ENCODE measurements at regions not wholly inside any gene's neighbourhood (a gene's known extent, or its start where the extent isn't known, plus 50 kb on each side); places are given as distances from the start of the nearest gene placed in this dataset.

DNA sequence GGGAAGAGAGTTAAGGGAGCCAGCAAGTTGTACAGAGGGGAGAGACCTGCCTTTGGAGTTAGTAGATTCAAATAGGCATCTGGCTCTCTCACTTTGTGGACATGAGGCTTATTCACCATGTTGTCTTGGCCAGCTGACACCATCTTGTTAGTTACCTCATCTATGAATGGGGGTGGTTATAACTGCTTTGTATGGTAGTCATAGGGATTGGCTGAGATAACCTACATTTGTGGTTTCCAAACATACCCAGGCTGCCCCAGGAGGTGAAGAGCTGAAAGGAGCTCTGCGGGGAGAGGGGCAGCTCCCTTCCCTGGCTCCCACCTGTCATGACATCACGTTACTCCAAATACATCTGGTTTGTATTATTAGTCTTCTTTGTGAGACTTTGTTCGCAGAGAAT, 393.3 kb upstream of the AUTS2 start:
- WGBS, 2 donors = 66 to 79% methylated on average over 3 of the region's 3 CpGs
- Histone ChIP-seq H3K4me1 (no peaks in the 10 kb centered on the region), H3K27ac (no peak overlapping the region), H3K4me3 (no peak overlapping the region), H3K9me3 (no peaks in the 10 kb centered on the region), H3K27me3 (no peaks in the 10 kb centered on the region), H3K36me3 (no peaks in the 10 kb centered on the region)
- intact Hi-C loops (cut with DNase I) = no loop called here
- TF ChIP-seq POLR2A (IDR thresholded peaks at IDR 0.05) = no peak
- TF ChIP-seq, protein P1, sequence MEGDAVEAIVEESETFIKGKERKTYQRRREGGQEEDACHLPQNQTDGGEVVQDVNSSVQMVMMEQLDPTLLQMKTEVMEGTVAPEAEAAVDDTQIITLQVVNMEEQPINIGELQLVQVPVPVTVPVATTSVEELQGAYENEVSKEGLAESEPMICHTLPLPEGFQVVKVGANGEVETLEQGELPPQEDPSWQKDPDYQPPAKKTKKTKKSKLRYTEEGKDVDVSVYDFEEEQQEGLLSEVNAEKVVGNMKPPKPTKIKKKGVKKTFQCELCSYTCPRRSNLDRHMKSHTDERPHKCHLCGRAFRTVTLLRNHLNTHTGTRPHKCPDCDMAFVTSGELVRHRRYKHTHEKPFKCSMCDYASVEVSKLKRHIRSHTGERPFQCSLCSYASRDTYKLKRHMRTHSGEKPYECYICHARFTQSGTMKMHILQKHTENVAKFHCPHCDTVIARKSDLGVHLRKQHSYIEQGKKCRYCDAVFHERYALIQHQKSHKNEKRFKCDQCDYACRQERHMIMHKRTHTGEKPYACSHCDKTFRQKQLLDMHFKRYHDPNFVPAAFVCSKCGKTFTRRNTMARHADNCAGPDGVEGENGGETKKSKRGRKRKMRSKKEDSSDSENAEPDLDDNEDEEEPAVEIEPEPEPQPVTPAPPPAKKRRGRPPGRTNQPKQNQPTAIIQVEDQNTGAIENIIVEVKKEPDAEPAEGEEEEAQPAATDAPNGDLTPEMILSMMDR (IDR thresholded peaks at IDR 0.05) = no peak
- DNase-seq = no peak

DNA sequence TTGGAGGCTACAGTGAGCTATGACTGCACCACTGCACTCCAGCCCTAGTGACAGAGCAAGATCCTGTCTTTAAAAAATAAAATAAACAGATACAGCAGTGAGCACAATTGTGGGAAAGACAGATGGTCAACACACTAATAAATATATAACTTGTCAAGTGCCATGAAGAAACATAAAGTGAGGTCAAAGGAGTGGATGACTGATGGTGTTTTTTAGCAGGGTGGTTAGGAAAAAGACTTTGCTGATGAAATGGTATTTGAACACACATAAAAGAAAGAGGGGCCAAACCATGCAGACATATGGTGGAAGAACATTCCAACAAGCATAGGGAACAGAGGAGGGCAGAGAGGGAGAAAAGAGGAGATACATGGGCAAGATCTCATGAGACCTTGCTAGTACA, 392.7 kb upstream of the AUTS2 start:
- intact Hi-C loops (cut with DNase I) = no loop called here
- Histone ChIP-seq H3K4me1 (no peaks in the 10 kb centered on the region), H3K9me3 (no peaks in the 10 kb centered on the region), H3K4me3 (no peak overlapping the region), H3K27ac (no peak overlapping the region), H3K36me3 (no peaks in the 10 kb centered on the region), H3K27me3 (no peaks in the 10 kb centered on the region)
- no peak for TF ChIP-seq POLR2A (IDR thresholded peaks at IDR 0.05)
- TF ChIP-seq, protein P1 (IDR thresholded peaks at IDR 0.05) = no peak
- DNase-seq = no peak

DNA sequence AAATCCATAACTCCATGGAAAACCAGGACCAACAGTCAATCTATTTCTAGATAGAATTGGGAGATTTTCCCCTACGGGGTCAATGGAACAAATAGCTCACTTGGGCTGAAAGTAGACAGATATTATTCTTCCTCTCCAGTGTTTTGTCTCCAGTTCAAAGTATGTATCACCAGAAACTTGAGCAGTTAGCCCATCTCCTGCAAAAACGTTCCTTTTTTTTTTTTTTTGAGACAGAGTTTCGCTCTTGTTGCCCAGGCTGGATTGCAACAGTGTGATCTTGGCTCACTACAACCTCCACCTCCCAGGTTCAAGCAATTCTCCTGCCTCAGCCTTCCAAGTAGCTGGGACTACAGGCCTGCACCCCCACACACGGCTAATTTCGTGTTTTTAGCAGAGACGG, 390.0 kb upstream of the AUTS2 start:
- DNase-seq = no peak
- no peak overlapping the region for H3K27ac ChIP-seq
- no peak overlapping the region for H3K4me3 ChIP-seq
- 68 to 84% methylated on average over 6 of the region's 6 CpGs for WGBS, 2 donors
- TF ChIP-seq POLR2A (IDR thresholded peaks at IDR 0.05) = no peak
- TF ChIP-seq, protein P1 (IDR thresholded peaks at IDR 0.05) = no peak
- intact Hi-C loops (cut with DNase I) = no loop called here
- no peaks in the 10 kb centered on the region for H3K27me3 ChIP-seq
- no peaks in the 10 kb centered on the region for H3K9me3 ChIP-seq
- no peaks in the 10 kb centered on the region for H3K36me3 ChIP-seq
- H3K4me1 ChIP-seq = no peaks in the 10 kb centered on the region

DNA sequence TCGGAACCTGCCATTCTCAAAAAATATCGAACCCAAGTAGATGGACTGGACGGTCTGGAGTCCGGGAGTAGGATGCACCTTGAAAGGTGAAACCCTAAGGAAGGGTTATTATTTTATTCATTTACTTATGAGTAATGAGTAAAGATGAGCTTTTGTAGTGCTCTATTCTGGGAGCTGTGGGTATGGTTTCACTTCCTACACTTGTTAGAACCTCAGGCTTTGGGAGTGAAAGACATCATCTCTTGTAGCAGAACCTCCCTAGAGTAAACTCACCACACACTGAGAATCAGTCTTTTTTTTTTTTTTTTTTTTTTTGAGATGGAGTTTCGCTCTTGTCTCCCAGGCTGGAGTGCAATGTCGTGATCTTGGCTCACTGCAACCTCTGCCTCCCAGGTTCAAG, 389.4 kb upstream of the AUTS2 start:
- no peak overlapping the region for H3K4me3 ChIP-seq
- no peaks in the 10 kb centered on the region for H3K36me3 ChIP-seq
- no peaks in the 10 kb centered on the region for H3K4me1 ChIP-seq
- intact Hi-C loops (cut with DNase I) = no loop called here
- H3K27ac ChIP-seq = no peak overlapping the region
- no peaks in the 10 kb centered on the region for H3K9me3 ChIP-seq
- H3K27me3 ChIP-seq = no peaks in the 10 kb centered on the region
- no peak for TF ChIP-seq POLR2A (IDR thresholded peaks at IDR 0.05)
- TF ChIP-seq, protein P1 (IDR thresholded peaks at IDR 0.05) = no peak
- 79 to 92% methylated on average over 4 to 6 of the region's 6 CpGs for WGBS, 2 donors
- DNase-seq = no peak

DNA sequence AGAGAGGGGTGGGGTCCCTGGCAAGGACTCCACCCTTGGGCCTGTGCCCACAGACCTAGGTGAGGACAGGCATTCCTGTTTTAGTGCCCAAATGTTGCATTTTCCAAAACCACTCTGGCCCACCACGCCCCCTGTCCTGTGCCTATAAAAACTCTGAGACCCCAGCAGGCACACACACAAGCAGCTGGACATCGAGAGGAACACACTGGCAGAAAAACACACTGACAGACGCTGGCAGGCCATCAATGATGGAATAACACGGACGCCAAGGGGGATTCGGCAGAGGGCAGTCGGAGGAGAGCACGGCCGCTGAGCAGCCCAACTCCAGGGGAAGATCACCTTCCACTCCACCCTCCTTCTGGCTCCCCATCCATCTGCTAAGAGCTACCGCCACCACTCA, 386.9 kb upstream of the AUTS2 start:
- H3K4me1 ChIP-seq = no peaks in the 10 kb centered on the region
- WGBS, 2 donors = 80 to 93% methylated on average over 8 to 9 of the region's 10 CpGs
- H3K36me3 ChIP-seq = no peaks in the 10 kb centered on the region
- TF ChIP-seq POLR2A (IDR thresholded peaks at IDR 0.05) = no peak
- TF ChIP-seq, protein P1 (IDR thresholded peaks at IDR 0.05) = no peak
- no peak overlapping the region for H3K4me3 ChIP-seq
- intact Hi-C loops (cut with DNase I) = no loop called here
- H3K9me3 ChIP-seq = no peaks in the 10 kb centered on the region
- no peak for DNase-seq
- H3K27me3 ChIP-seq = no peaks in the 10 kb centered on the region
- no peak overlapping the region for H3K27ac ChIP-seq
